Ovary (tissue), 7 donors: ENCODE measurements at regions not wholly inside any gene's neighbourhood (a gene's known extent, or its start where the extent isn't known, plus 50 kb on each side); places are given as distances from the start of the nearest gene placed in this dataset.

Experiments
- DNase-seq, 5 donors: peaks; one replicate each; pipeline ENCODE4 v3.0.0-alpha.2; 2019 to 2020
- H3K27ac ChIP-seq, 2 donors: fragments of 200-600 bp; one replicate each; pipeline versions ENCODE4 v1.5.1 to v1.8.0; 2019 to 2022
- H3K27me3 ChIP-seq: fragments of 200-600 bp; one replicate; pipeline ENCODE4 v1.8.0; 2022
- H3K36me3 ChIP-seq: fragments of 200-600 bp; sonication (generic); one replicate; pipeline ENCODE4 v1.5.1; 2019
- H3K4me1 ChIP-seq: one replicate; pipeline ENCODE4 v1.8.1; 2013; ENCODE audit warnings: mild to moderate bottlenecking, moderate library complexity; ENCODE audit not compliant: insufficient read depth
- H3K4me3 ChIP-seq: fragments of 200-600 bp; sonication (generic); one replicate; pipeline ENCODE4 v1.5.1; 2017
- H3K9me3 ChIP-seq, 2 donors: fragments of 200-600 bp in 1 of 2; sonication (generic) in 1 of 2; one replicate each; pipeline versions ENCODE4 v1.5.1 to v1.8.1; 2013 to 2019; ENCODE audit warnings: mild to moderate bottlenecking in 1 of 2, moderate library complexity in 1 of 2
- CTCF ChIP-seq, 3 donors: fragments of 450-650 bp in 2 of 3; fragments of 200-600 bp in 1 of 3; IDR thresholded peaks; one replicate each; pipeline versions ENCODE4 v1.5.1 to v1.8.0; 2016 to 2022; ENCODE audit warnings: antibody characterized with exemption in 3 of 3, mild to moderate bottlenecking in 1 of 3
- EP300 ChIP-seq: sonication (generic); formaldehyde crosslinking; IDR thresholded peaks from one replicate; pipeline ENCODE4 v1.6.1; 2017; ENCODE audit warnings: antibody characterized with exemption
- POLR2A ChIP-seq: fragments of 450-650 bp; IDR thresholded peaks from one replicate; pipeline ENCODE4 v1.6.1; 2017; ENCODE audit warnings: antibody characterized with exemption, mild to moderate bottlenecking, moderate library complexity
- WGBS, 3 donors: extraction: QIAGEN DNeasy Blood & Tissue Kit in 1 of 3; methylation state at CpG; one replicate each; pipeline versions ENCODE4 v1.1.5 to v1.1.7; 2013 to 2017; 5-methylcytosine and 5-hydroxymethylcytosine counted together
- intact Hi-C, 4 donors: fragments of 100-400 bp; cut with DNase I; formaldehyde crosslinking; loops; one replicate each; pipeline versions ENCODE4 v1.11.0 to v1.15.1; 2022 to 2023
- donor health status: DM: no; HTN: no; CAD: no; lungs with moderate emphysema.
- donor health status: DM: no; HTN: no; CAD: no.
- donor health status: Bipolar disorder and iron deficiency.
- donor health status: DM: no; HTN: no; CAD: no.
- donor health status: DM: yes; HTN: yes; CAD: no.

- no peak for DNase-seq
These were observed 137.6 kb downstream of the WDR11 start for GRCh38 chr10:120988751-120989150.

GRCh38 chr10:120989279-120989678, 138.1 kb downstream of the WDR11 start:
- H3K9me3 ChIP-seq, result no peaks in the 10 kb centered on the region

More at GRCh38 chr10:120988751-120989150, 137.6 kb downstream of the WDR11 start:
- WGBS, 3 donors, result 89 to 93% (median 89%) methylated on average over 3 of the region's 3 CpGs
- H3K36me3 ChIP-seq, result no peaks in the 10 kb centered on the region
- intact Hi-C loops, result loop anchor here in 1 of 4 donors (10.0 kb wide), 1 partner anchor 436 kb away; no protein-coding TSS in a partner anchor
- no peaks in the 10 kb centered on the region for H3K27me3 ChIP-seq
- no peak overlapping the region for H3K4me3 ChIP-seq
- no peak for TF ChIP-seq EP300
- TF ChIP-seq POLR2A, result no peak
- no peak for TF ChIP-seq CTCF (IDR thresholded peaks at IDR 0.05)
- H3K9me3 ChIP-seq, result no peaks in the 10 kb centered on the region
- H3K4me1 ChIP-seq, result no peaks in the 10 kb centered on the region
- H3K27ac ChIP-seq, result no peak overlapping the region

GRCh38 chr10:120989996-120990598, 138.9 kb downstream of the WDR11 start:
- intact Hi-C loops, result loop anchor here in 1 of 4 donors (10.0 kb wide), 1 partner anchor 435 kb away; no protein-coding TSS in a partner anchor
- Histone ChIP-seq H3K4me3 (no peak overlapping the region), H3K4me1 (no peaks in the 10 kb centered on the region), H3K27ac (no peak overlapping the region), H3K36me3 (no peaks in the 10 kb centered on the region), H3K9me3 (no peaks in the 10 kb centered on the region), H3K27me3 (no peaks in the 10 kb centered on the region)
- 84 to 87% (median 87%) methylated on average over 10 of the region's 10 CpGs for WGBS, 3 donors
- no peak for DNase-seq
- TF ChIP-seq POLR2A (no peak), CTCF (IDR thresholded peaks at IDR 0.05) (no peak), EP300 (no peak)

More at GRCh38 chr10:120989279-120989678, 138.1 kb downstream of the WDR11 start:
- H3K27me3 ChIP-seq, result no peaks in the 10 kb centered on the region
- TF ChIP-seq POLR2A (no peak), CTCF (IDR thresholded peaks at IDR 0.05) (no peak), EP300 (no peak)
- H3K36me3 ChIP-seq, result no peaks in the 10 kb centered on the region
- no peak overlapping the region for H3K4me3 ChIP-seq
- no peaks in the 10 kb centered on the region for H3K4me1 ChIP-seq
- 89 to 95% (median 90%) methylated on average over 2 of the region's 2 CpGs for WGBS, 3 donors
- no peak overlapping the region for H3K27ac ChIP-seq
- intact Hi-C loops, result loop anchor here in 1 of 4 donors (10.0 kb wide), 1 partner anchor 436 kb away; no protein-coding TSS in a partner anchor
- DNase-seq, result no peak

GRCh38 chr10:120990831-120991230, 139.7 kb downstream of the WDR11 start:
- no peak for DNase-seq
- H3K27ac ChIP-seq, result no peak overlapping the region
- intact Hi-C loops, result no loop called here
- H3K4me1 ChIP-seq, result no peaks in the 10 kb centered on the region
- 81 to 86% (median 85%) methylated on average over 2 of the region's 2 CpGs for WGBS, 3 donors
- H3K4me3 ChIP-seq, result no peak overlapping the region
- no peaks in the 10 kb centered on the region for H3K36me3 ChIP-seq
- H3K27me3 ChIP-seq, result no peaks in the 10 kb centered on the region
- TF ChIP-seq CTCF (IDR thresholded peaks at IDR 0.05) (no peak), EP300 (no peak), POLR2A (no peak)
- no peaks in the 10 kb centered on the region for H3K9me3 ChIP-seq
